A673 (cell line): ENCODE measurements at regions not wholly inside any gene's neighbourhood (a gene's known extent, or its start where the extent isn't known, plus 50 kb on each side); places are given as distances from the start of the nearest gene placed in this dataset.

Source experiments
- CTCF ChIP-seq: fragments of 300-800, 200-600 bp; sonication (generic); conservative IDR thresholded peaks from 2 replicates; pipeline ENCODE4 v1.5.1; 2017; ENCODE audit warnings: low read depth, mild to moderate bottlenecking, antibody characterized with exemption, low read length, moderate library complexity, mixed read lengths
- EZH2 ChIP-seq: fragments of 200-600 bp; sonication (generic); IDR thresholded peaks from 2 replicates; pipeline ENCODE4 v1.6.1; 2017; ENCODE audit warnings: borderline replicate concordance, low read depth, mild to moderate bottlenecking, mixed read lengths, antibody characterized with exemption, low read length; ENCODE audit not compliant: poor library complexity, severe bottlenecking

DNA sequence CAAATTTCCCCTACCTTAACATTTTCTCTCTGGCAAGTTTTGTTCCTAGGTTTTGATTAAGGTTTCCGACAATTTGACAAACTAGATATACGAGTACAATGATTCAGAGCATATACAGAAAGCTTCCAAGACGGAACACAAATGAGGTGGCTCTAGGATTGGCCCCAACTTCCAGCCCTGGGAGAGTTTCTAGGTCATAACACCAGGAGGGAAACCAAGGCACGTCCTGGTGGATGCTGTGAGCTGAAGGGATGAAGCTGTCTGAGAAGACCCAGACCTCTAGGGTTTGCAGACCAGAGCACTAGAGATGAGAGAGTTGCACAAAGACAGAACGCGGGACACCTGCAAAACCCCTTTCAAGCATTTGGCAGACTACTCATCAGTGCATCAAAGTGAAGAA lies 51.5 kb upstream of the CAND1 start:
- TF ChIP-seq CTCF (no peak), EZH2 (no peak)
